Sigmoid colon (tissue), 4 donors: ENCODE measurements at regions not wholly inside any gene's neighbourhood (a gene's known extent, or its start where the extent isn't known, plus 50 kb on each side); places are given as distances from the start of the nearest gene placed in this dataset.
"Not testable (repeated sequence)": the region's sequence is repeated elsewhere in the genome, so short reads cannot be mapped to it uniquely, and the experiment has no call there.

Experiments used
- CTCF ChIP-seq, 4 experiments: fragments of 450-650 bp in 3 of 4; fragments of 200-600 bp in 1 of 4; IDR thresholded peaks; one replicate each; pipeline ENCODE4 v1.5.1; 2016 to 2019; ENCODE audit warnings: antibody characterized with exemption in 4 of 4, mild to moderate bottlenecking in 3 of 4, moderate library complexity in 2 of 4
- POLR2AphosphoS5 ChIP-seq, 4 donors: sonication (generic); formaldehyde crosslinking; IDR thresholded peaks; one replicate each; pipeline ENCODE4 v1.6.1; 2017; ENCODE audit warnings: antibody characterized with exemption in 4 of 4

- TF ChIP-seq POLR2AphosphoS5, CTCF (IDR thresholded peaks at IDR 0.05): not testable (repeated sequence)
Observed at GRCh38 chr1:181893150-181893549, 168.4 kb downstream of the ZNF648 start.
